Ureter (tissue), 1 donor: ENCODE measurements at regions not wholly inside any gene's neighbourhood (a gene's known extent, or its start where the extent isn't known, plus 50 kb on each side); places are given as distances from the start of the nearest gene placed in this dataset.

Experiments used
- DNase-seq: peaks from one replicate; pipeline ENCODE4 v3.0.0-alpha.2; 2020; ENCODE audit warnings: low spot score
- donor health status: DM: yes; HTN: yes; CAD: no.

- no peak for DNase-seq
Observed at GRCh38 chr15:46708226-46708625, 1009.1 kb upstream of the SEMA6D start.

- no peak for DNase-seq
Observed at GRCh38 chr15:46709460-46710083, 1007.7 kb upstream of the SEMA6D start.

GRCh38 chr15:46710401-46710960 is 1006.8 kb upstream of the SEMA6D start:
- DNase-seq = no peak

GRCh38 chr15:46713045-46713444 is 1004.3 kb upstream of the SEMA6D start:
- DNase-seq = no peak

GRCh38 chr15:46714950-46715349 is 1002.4 kb upstream of the SEMA6D start:
- DNase-seq = no peak

- no peak for DNase-seq
Observed at GRCh38 chr15:46723308-46723707, 994.0 kb upstream of the SEMA6D start.

- no peak for DNase-seq
Observed at GRCh38 chr15:46732060-46732459, 985.2 kb upstream of the SEMA6D start.

- no peak for DNase-seq
Observed at GRCh38 chr15:46735115-46735514, 982.2 kb upstream of the SEMA6D start.

- DNase-seq = no peak
Observed at GRCh38 chr15:46751303-46751702, 966.0 kb upstream of the SEMA6D start.

GRCh38 chr15:46753946-46754345 is 963.4 kb upstream of the SEMA6D start:
- no peak for DNase-seq

- DNase-seq = no peak
Observed at GRCh38 chr15:46763091-46763490, 954.2 kb upstream of the SEMA6D start.

- no peak for DNase-seq
Observed at GRCh38 chr15:46764851-46765250, 952.5 kb upstream of the SEMA6D start.

- no peak for DNase-seq
Observed at GRCh38 chr15:46766021-46766420, 951.3 kb upstream of the SEMA6D start.

- DNase-seq = no peak
Observed at GRCh38 chr15:46768287-46768686, 949.0 kb upstream of the SEMA6D start.

GRCh38 chr15:46773016-46773415 is 944.3 kb upstream of the SEMA6D start:
- DNase-seq = no peak

- no peak for DNase-seq
Observed at GRCh38 chr15:46778876-46779275, 938.4 kb upstream of the SEMA6D start.

- DNase-seq = no peak
Observed at GRCh38 chr15:46786590-46787285, 930.6 kb upstream of the SEMA6D start.

GRCh38 chr15:46795685-46796084 is 921.6 kb upstream of the SEMA6D start:
- no peak for DNase-seq

GRCh38 chr15:46808834-46809233 is 908.5 kb upstream of the SEMA6D start:
- DNase-seq = no peak

GRCh38 chr15:46815240-46815639 is 902.1 kb upstream of the SEMA6D start:
- no peak for DNase-seq

- no peak for DNase-seq
Observed at GRCh38 chr15:46815765-46816164, 901.5 kb upstream of the SEMA6D start.

GRCh38 chr15:46848704-46849103 is 868.6 kb upstream of the SEMA6D start:
- DNase-seq = no peak

GRCh38 chr15:46853600-46853999 is 863.7 kb upstream of the SEMA6D start:
- DNase-seq = no peak
